ENCODE measurements at regions not wholly inside any gene's neighbourhood (a gene's known extent, or its start where the extent isn't known, plus 50 kb on each side); places are given as distances from the start of the nearest gene placed in this dataset.

GRCh38 chr2:144237830-144238627 lies 281.9 kb downstream of the ZEB2 start:
- H3K9me3 ChIP-seq, result no peaks in the 10 kb centered on the region
- TF ChIP-seq POLR2AphosphoS5 (IDR thresholded peaks at IDR 0.05) (no peak), EP300 (IDR thresholded peaks at IDR 0.05) (no peak), POLR2A (IDR thresholded peaks at IDR 0.05) (no peak)
- TF ChIP-seq, protein P1, sequence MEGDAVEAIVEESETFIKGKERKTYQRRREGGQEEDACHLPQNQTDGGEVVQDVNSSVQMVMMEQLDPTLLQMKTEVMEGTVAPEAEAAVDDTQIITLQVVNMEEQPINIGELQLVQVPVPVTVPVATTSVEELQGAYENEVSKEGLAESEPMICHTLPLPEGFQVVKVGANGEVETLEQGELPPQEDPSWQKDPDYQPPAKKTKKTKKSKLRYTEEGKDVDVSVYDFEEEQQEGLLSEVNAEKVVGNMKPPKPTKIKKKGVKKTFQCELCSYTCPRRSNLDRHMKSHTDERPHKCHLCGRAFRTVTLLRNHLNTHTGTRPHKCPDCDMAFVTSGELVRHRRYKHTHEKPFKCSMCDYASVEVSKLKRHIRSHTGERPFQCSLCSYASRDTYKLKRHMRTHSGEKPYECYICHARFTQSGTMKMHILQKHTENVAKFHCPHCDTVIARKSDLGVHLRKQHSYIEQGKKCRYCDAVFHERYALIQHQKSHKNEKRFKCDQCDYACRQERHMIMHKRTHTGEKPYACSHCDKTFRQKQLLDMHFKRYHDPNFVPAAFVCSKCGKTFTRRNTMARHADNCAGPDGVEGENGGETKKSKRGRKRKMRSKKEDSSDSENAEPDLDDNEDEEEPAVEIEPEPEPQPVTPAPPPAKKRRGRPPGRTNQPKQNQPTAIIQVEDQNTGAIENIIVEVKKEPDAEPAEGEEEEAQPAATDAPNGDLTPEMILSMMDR (IDR thresholded peaks at IDR 0.05), result no peak
- H3K36me3 ChIP-seq, result no peaks in the 10 kb centered on the region
- H3K27ac ChIP-seq, result peak overlapping the region in 2 of 4 donors; percentile 22 to 37
- peaks cover 0 to 14% (median 11%) of the 10 kb centered on the region in 4 donors for H3K4me1 ChIP-seq
- peak; percentile 40 to 77 for ATAC-seq (ENCODE audit: low FRiP score in 2 of 2)
- WGBS, 2 donors, result 38 to 54% methylated on average over 2 of the region's 2 CpGs
- no peak overlapping the region for H3K4me3 ChIP-seq
- H3K27me3 ChIP-seq, result no peaks in the 10 kb centered on the region
- DNase-seq, result peak in 1 of 2 donors; percentile 35

DNA sequence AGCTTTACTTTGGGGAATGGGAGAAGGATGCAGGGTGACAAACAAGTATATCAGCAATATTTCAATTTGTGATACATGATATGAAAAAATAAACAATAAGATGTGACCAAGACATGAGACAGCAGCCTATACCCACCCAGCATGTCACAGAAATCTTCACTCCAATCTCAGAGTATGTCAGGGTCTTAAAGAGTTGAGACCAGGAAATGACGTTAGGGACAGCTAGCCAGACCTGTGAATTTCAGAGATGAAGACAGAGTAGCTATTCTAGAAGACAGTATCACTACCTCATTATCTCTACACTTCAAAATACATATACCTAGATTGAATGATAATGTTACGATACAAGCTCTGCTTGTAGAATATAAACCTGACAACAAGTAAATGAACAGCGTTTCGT lies 282.8 kb downstream of the ZEB2 start:
- ATAC-seq (ENCODE audit: low FRiP score in 2 of 2) (no peak), DNase-seq (no peak)
- Histone ChIP-seq H3K27me3 (no peaks in the 10 kb centered on the region), H3K4me3 (no peak overlapping the region), H3K4me1 (peaks cover 0 to 14% (median 11%) of the 10 kb centered on the region in 4 donors), H3K27ac (no peak overlapping the region), H3K9me3 (no peaks in the 10 kb centered on the region), H3K36me3 (no peaks in the 10 kb centered on the region)
- WGBS, 2 donors, result 85 to 94% methylated on average over 4 of the region's 4 CpGs
- no peak for TF ChIP-seq EP300 (IDR thresholded peaks at IDR 0.05)
- TF ChIP-seq, protein P1 (IDR thresholded peaks at IDR 0.05), result no peak
- no peak for TF ChIP-seq POLR2A (IDR thresholded peaks at IDR 0.05)
- TF ChIP-seq POLR2AphosphoS5 (IDR thresholded peaks at IDR 0.05), result no peak

- DNase-seq (no peak), ATAC-seq (ENCODE audit: low FRiP score in 2 of 2) (no peak)
- no peaks in the 10 kb centered on the region for H3K27me3 ChIP-seq
- 72 to 81% methylated on average over 1 of the region's 1 CpG for WGBS, 2 donors
- no peak overlapping the region for H3K27ac ChIP-seq
- no peaks in the 10 kb centered on the region for H3K36me3 ChIP-seq
- no peak overlapping the region for H3K4me3 ChIP-seq
- no peaks in the 10 kb centered on the region for H3K9me3 ChIP-seq
- H3K4me1 ChIP-seq, result peaks cover 0 to 13% (median 4%) of the 10 kb centered on the region in 4 donors
- no peak for TF ChIP-seq POLR2A (IDR thresholded peaks at IDR 0.05)
- TF ChIP-seq, protein P1 (IDR thresholded peaks at IDR 0.05), result no peak
- TF ChIP-seq EP300 (IDR thresholded peaks at IDR 0.05), result no peak
- no peak for TF ChIP-seq POLR2AphosphoS5 (IDR thresholded peaks at IDR 0.05)
Observed at GRCh38 chr2:144235050-144235449, 284.9 kb downstream of the ZEB2 start.

GRCh38 chr2:144234542-144234871 lies 285.4 kb downstream of the ZEB2 start:
- DNase-seq, result no peak

More at GRCh38 chr2:144234542-144234871, 285.4 kb downstream of the ZEB2 start:
- 63 to 83% methylated on average over 4 of the region's 4 CpGs for WGBS, 2 donors
- Histone ChIP-seq H3K36me3 (no peaks in the 10 kb centered on the region), H3K4me3 (no peak overlapping the region), H3K4me1 (peaks cover 0 to 13% (median 4%) of the 10 kb centered on the region in 4 donors), H3K9me3 (no peaks in the 10 kb centered on the region), H3K27ac (no peak overlapping the region), H3K27me3 (no peaks in the 10 kb centered on the region)
- no peak for ATAC-seq (ENCODE audit: low FRiP score in 2 of 2)
- TF ChIP-seq, protein P1 (IDR thresholded peaks at IDR 0.05), result no peak
- no peak for TF ChIP-seq POLR2A (IDR thresholded peaks at IDR 0.05)
- no peak for TF ChIP-seq EP300 (IDR thresholded peaks at IDR 0.05)
- no peak for TF ChIP-seq POLR2AphosphoS5 (IDR thresholded peaks at IDR 0.05)

Measured in upper lobe of left lung (tissue), 6 donors.